Stimulated activated CD8-positive, alpha-beta memory T cell treated with anti-CD3 and anti-CD28 coated beads, Interleukin-15, amount 100 ng/mL, for 48 hours (primary cell): ENCODE measurements at regions not wholly inside any gene's neighbourhood (a gene's known extent, or its start where the extent isn't known, plus 50 kb on each side); places are given as distances from the start of the nearest gene placed in this dataset.

ENCODE experiments used
- DNase-seq, 2 donors: peaks; one replicate each; pipeline ENCODE4 v3.0.0-alpha.2; 2020; ENCODE audit warnings: low read depth in 2 of 2

GRCh38 chrX:38887222-38887621 is 86.0 kb downstream of the MID1IP1 start:
- DNase-seq: no peak

GRCh38 chrX:38890326-38890725 is 89.1 kb downstream of the MID1IP1 start:
- no peak for DNase-seq

GRCh38 chrX:38890963-38891362 is 89.7 kb downstream of the MID1IP1 start:
- no peak for DNase-seq

GRCh38 chrX:38891641-38892413 is 90.6 kb downstream of the MID1IP1 start:
- no peak for DNase-seq

- no peak for DNase-seq
These were observed 92.2 kb downstream of the MID1IP1 start for GRCh38 chrX:38893441-38893840.

- no peak for DNase-seq
These were observed 94.5 kb downstream of the MID1IP1 start for GRCh38 chrX:38895775-38896174.

GRCh38 chrX:38896724-38897298 is 95.6 kb downstream of the MID1IP1 start:
- DNase-seq: no peak

GRCh38 chrX:38898261-38898660 is 97.0 kb downstream of the MID1IP1 start:
- no peak for DNase-seq

GRCh38 chrX:38899650-38900049 is 98.4 kb downstream of the MID1IP1 start:
- DNase-seq: no peak

- no peak for DNase-seq
These were observed 99.5 kb downstream of the MID1IP1 start for GRCh38 chrX:38900719-38901118.

- DNase-seq: no peak
These were observed 101.8 kb downstream of the MID1IP1 start for GRCh38 chrX:38902972-38903492.

GRCh38 chrX:38916801-38917200 is 115.5 kb downstream of the MID1IP1 start:
- no peak for DNase-seq

- DNase-seq: no peak
These were observed 116.7 kb downstream of the MID1IP1 start for GRCh38 chrX:38917954-38918353.

- no peak for DNase-seq
These were observed 117.9 kb downstream of the MID1IP1 start for GRCh38 chrX:38919202-38919601.

GRCh38 chrX:38919853-38920528 is 118.7 kb downstream of the MID1IP1 start:
- no peak for DNase-seq

- no peak for DNase-seq
These were observed 122.3 kb downstream of the MID1IP1 start for GRCh38 chrX:38923451-38923969.

- no peak for DNase-seq
These were observed 126.3 kb downstream of the MID1IP1 start for GRCh38 chrX:38927592-38927991.

- DNase-seq: no peak
These were observed 128.7 kb downstream of the MID1IP1 start for GRCh38 chrX:38929966-38930421.

- DNase-seq: no peak
These were observed 129.2 kb downstream of the MID1IP1 start for GRCh38 chrX:38930474-38930873.

- DNase-seq: no peak
These were observed 134.3 kb downstream of the MID1IP1 start for GRCh38 chrX:38935561-38935960.

- DNase-seq: no peak
These were observed 136.1 kb downstream of the MID1IP1 start for GRCh38 chrX:38937400-38937799.

GRCh38 chrX:38937926-38938325 is 136.7 kb downstream of the MID1IP1 start:
- no peak for DNase-seq
